Mesendoderm (in vitro differentiated cells): ENCODE measurements at regions not wholly inside any gene's neighbourhood (a gene's known extent, or its start where the extent isn't known, plus 50 kb on each side); places are given as distances from the start of the nearest gene placed in this dataset.
A peak's percentile ranks its signal among the peaks of the same experiment; 100 is the strongest.

Experiments used
- DNase-seq: peaks from one replicate; pipeline ENCODE4 v3.0.0; 2013
- H2AK5ac ChIP-seq: 2 replicates; pipeline ENCODE4 v1.6.1; 2013; ENCODE audit warnings: low read length, inconsistent platforms
- H2BK120ac ChIP-seq: 2 replicates; pipeline ENCODE4 v1.6.1; 2013; ENCODE audit warnings: low read depth, mild to moderate bottlenecking, low read length, moderate library complexity, mixed read lengths
- H2BK15ac ChIP-seq: replicated peaks from 2 replicates; pipeline ENCODE4 v1.6.1; 2013; ENCODE audit warnings: low read depth, mild to moderate bottlenecking, moderate library complexity
- H2BK5ac ChIP-seq: 2 replicates; pipeline ENCODE4 v1.6.1; 2013; ENCODE audit warnings: low read length, inconsistent platforms
- H3K18ac ChIP-seq: 2 replicates; pipeline ENCODE4 v1.6.1; 2013; ENCODE audit warnings: mild to moderate bottlenecking, low read length, mixed read lengths
- H3K23ac ChIP-seq: one replicate; pipeline ENCODE4 v1.6.1; 2013; ENCODE audit warnings: low read length
- H3K27ac ChIP-seq: 2 replicates; pipeline ENCODE4 v1.5.1; 2013; ENCODE audit warnings: low read depth, mild to moderate bottlenecking, inconsistent platforms, low read length, moderate library complexity
- H3K27me3 ChIP-seq: 2 replicates; pipeline ENCODE4 v1.6.1; 2013; ENCODE audit warnings: low read length, control low read depth, mild to moderate bottlenecking, inconsistent platforms; ENCODE audit not compliant: insufficient read depth, poor library complexity
- H3K36me3 ChIP-seq: 2 replicates; pipeline ENCODE4 v1.6.1; 2013; ENCODE audit warnings: low read length, inconsistent platforms; ENCODE audit not compliant: control insufficient read depth, insufficient read depth
- H3K4ac ChIP-seq: one replicate; pipeline ENCODE4 v1.6.1; 2013; ENCODE audit warnings: low read depth, mild to moderate bottlenecking, low read length, moderate library complexity
- H3K4me1 ChIP-seq: 2 replicates; pipeline ENCODE4 v1.6.1; 2013; ENCODE audit warnings: low read depth, low read length, inconsistent platforms; ENCODE audit not compliant: control insufficient read depth
- H3K4me2 ChIP-seq: 2 replicates; pipeline ENCODE4 v1.6.1; 2013; ENCODE audit warnings: low read length
- H3K4me3 ChIP-seq: 2 replicates; pipeline ENCODE4 v1.5.1; 2013; ENCODE audit warnings: mild to moderate bottlenecking, low read length
- H3K56ac ChIP-seq: one replicate; pipeline ENCODE4 v1.6.1; 2013; ENCODE audit warnings: low read length
- H3K79me1 ChIP-seq: 2 replicates; pipeline ENCODE4 v1.6.1; 2013; ENCODE audit warnings: low read length, inconsistent platforms
- H3K79me2 ChIP-seq: 2 replicates; pipeline ENCODE4 v1.6.1; 2013; ENCODE audit warnings: mild to moderate bottlenecking, low read length; ENCODE audit not compliant: control insufficient read depth, insufficient read depth
- H3K9ac ChIP-seq: 2 replicates; pipeline ENCODE4 v1.6.1; 2013; ENCODE audit warnings: low read length, inconsistent platforms
- H4K5ac ChIP-seq: one replicate; pipeline ENCODE4 v1.6.1; 2013; ENCODE audit warnings: low read length
- H4K8ac ChIP-seq: one replicate; pipeline ENCODE4 v1.6.1; 2013; ENCODE audit warnings: low read depth, mild to moderate bottlenecking, control low read depth, low read length, moderate library complexity
- WGBS: extraction: QIAGEN DNeasy Blood & Tissue Kit; methylation state at CpG from one replicate; pipeline ENCODE4 v1.1.7; 2013; ENCODE audit warnings: low lambda C conversion rate, missing lambda C conversion rate; ENCODE audit not compliant: insufficient coverage; ENCODE audit errors: extremely low coverage; 5-methylcytosine and 5-hydroxymethylcytosine counted together

DNA sequence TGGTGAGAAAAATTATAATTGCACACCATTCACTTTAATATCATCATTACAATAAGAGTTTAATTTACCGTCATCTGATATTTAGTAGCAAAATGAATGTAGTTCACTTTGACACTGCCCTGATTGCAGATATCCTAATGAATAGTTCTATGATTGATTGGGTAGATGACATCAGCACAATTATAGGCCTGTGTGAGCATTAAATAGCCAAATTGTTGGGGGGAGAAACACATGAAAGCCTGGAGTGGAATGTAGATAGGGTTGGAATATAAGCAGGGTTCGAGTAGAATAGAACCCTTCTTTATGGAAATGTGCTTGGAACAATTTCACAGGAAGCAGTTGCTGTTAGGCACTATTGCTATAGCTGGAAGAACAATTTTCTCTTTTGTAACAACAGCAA is 1526.2 kb downstream of the RPA4 start:
- Histone ChIP-seq H4K5ac (no peak overlapping the region), H3K4me1 (no peaks in the 10 kb centered on the region), H3K27me3 (no peaks in the 10 kb centered on the region), H3K23ac (no peak overlapping the region), H3K56ac (no peak overlapping the region), H2BK15ac (no peak overlapping the region), H3K4me3 (no peak overlapping the region), H4K8ac (no peak overlapping the region), H3K4me2 (no peak overlapping the region), H2AK5ac (no peak overlapping the region), H3K79me2 (no peaks in the 10 kb centered on the region), H3K36me3 (no peaks in the 10 kb centered on the region), H3K79me1 (no peaks in the 10 kb centered on the region), H3K27ac (no peak overlapping the region), H3K9ac (no peak overlapping the region), H2BK120ac (no peak overlapping the region), H2BK5ac (no peak overlapping the region), H3K18ac (no peak overlapping the region), H3K4ac (no peak overlapping the region)
- no peak for DNase-seq
- no CpG with 5 or more reads among the region's 2 CpGs for WGBS

- H3K4ac ChIP-seq, result no peak overlapping the region
- no peak overlapping the region for H3K23ac ChIP-seq
- no peak overlapping the region for H4K8ac ChIP-seq
- no peaks in the 10 kb centered on the region for H3K79me2 ChIP-seq
- H3K56ac ChIP-seq, result no peak overlapping the region
- DNase-seq, result no peak
- H3K9ac ChIP-seq, result no peak overlapping the region
- H3K4me2 ChIP-seq, result no peak overlapping the region
- no peak overlapping the region for H3K27ac ChIP-seq
- no CpG with 5 or more reads among the region's 1 CpG for WGBS
- no peaks in the 10 kb centered on the region for H3K27me3 ChIP-seq
- H4K5ac ChIP-seq, result no peak overlapping the region
- no peak overlapping the region for H2AK5ac ChIP-seq
- H3K18ac ChIP-seq, result no peak overlapping the region
- no peak overlapping the region for H2BK5ac ChIP-seq
- H3K36me3 ChIP-seq, result no peaks in the 10 kb centered on the region
- no peak overlapping the region for H2BK15ac ChIP-seq
- H3K79me1 ChIP-seq, result no peaks in the 10 kb centered on the region
- no peaks in the 10 kb centered on the region for H3K4me1 ChIP-seq
- H3K4me3 ChIP-seq, result no peak overlapping the region
- no peak overlapping the region for H2BK120ac ChIP-seq
Observed at GRCh38 chrX:98412058-98412457, 1528.3 kb downstream of the RPA4 start.

- no peak overlapping the region for H3K18ac ChIP-seq
- no peak overlapping the region for H3K27ac ChIP-seq
- H2BK15ac ChIP-seq, result no peak overlapping the region
- H3K4me1 ChIP-seq, result no peaks in the 10 kb centered on the region
- H3K27me3 ChIP-seq, result no peaks in the 10 kb centered on the region
- H3K23ac ChIP-seq, result no peak overlapping the region
- H3K4me3 ChIP-seq, result no peak overlapping the region
- H4K5ac ChIP-seq, result no peak overlapping the region
- H3K9ac ChIP-seq, result no peak overlapping the region
- H2BK5ac ChIP-seq, result no peak overlapping the region
- no peak overlapping the region for H3K4ac ChIP-seq
- H3K4me2 ChIP-seq, result no peak overlapping the region
- no peak overlapping the region for H2BK120ac ChIP-seq
- H2AK5ac ChIP-seq, result no peak overlapping the region
- no peak for DNase-seq
- no peak overlapping the region for H3K56ac ChIP-seq
- H3K79me2 ChIP-seq, result no peaks in the 10 kb centered on the region
- H3K79me1 ChIP-seq, result no peaks in the 10 kb centered on the region
- no peak overlapping the region for H4K8ac ChIP-seq
- H3K36me3 ChIP-seq, result no peaks in the 10 kb centered on the region
Observed at GRCh38 chrX:98422536-98422935, 1538.8 kb downstream of the RPA4 start.

DNA sequence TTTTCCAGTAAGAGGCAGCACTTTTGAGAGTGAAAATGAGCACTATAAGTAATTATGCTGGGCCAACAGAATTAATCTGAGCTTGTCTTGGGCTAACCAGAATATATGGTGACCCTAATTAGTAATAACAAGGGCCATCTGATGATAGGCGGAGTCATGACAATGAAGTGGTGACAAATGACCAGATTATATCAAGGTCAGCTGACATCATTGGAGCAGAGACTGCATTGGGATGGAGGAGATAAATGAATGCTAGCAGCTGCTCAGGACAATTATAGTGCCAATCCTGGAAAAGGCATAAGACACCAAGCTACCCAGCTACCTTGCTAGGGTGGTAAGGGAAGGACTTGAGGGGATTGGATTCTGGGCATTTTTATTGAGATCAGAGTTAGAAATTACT is 1548.7 kb downstream of the RPA4 start:
- Histone ChIP-seq H2BK5ac (no peak overlapping the region), H3K18ac (no peak overlapping the region), H2AK5ac (no peak overlapping the region), H3K79me2 (no peaks in the 10 kb centered on the region), H3K56ac (no peak overlapping the region), H2BK15ac (no peak overlapping the region), H4K8ac (no peak overlapping the region), H4K5ac (no peak overlapping the region), H3K4me3 (no peak overlapping the region), H3K36me3 (no peaks in the 10 kb centered on the region), H3K27ac (no peak overlapping the region), H3K27me3 (no peaks in the 10 kb centered on the region), H3K4me1 (no peaks in the 10 kb centered on the region), H3K4me2 (no peak overlapping the region), H3K23ac (no peak overlapping the region), H3K4ac (no peak overlapping the region), H3K9ac (no peak overlapping the region), H2BK120ac (no peak overlapping the region), H3K79me1 (no peaks in the 10 kb centered on the region)
- DNase-seq, result no peak
- no CpG with 5 or more reads among the region's 1 CpG for WGBS

GRCh38 chrX:98448524-98448923 is 1564.8 kb downstream of the RPA4 start:
- Histone ChIP-seq H2BK15ac (no peak overlapping the region), H3K36me3 (no peaks in the 10 kb centered on the region), H3K4me2 (no peak overlapping the region), H3K79me2 (no peaks in the 10 kb centered on the region), H3K27me3 (no peaks in the 10 kb centered on the region), H3K4me1 (no peaks in the 10 kb centered on the region), H3K56ac (no peak overlapping the region), H2BK5ac (no peak overlapping the region), H3K79me1 (no peaks in the 10 kb centered on the region), H3K4ac (no peak overlapping the region), H3K4me3 (no peak overlapping the region), H4K8ac (no peak overlapping the region), H3K18ac (no peak overlapping the region), H2AK5ac (no peak overlapping the region), H3K9ac (no peak overlapping the region), H3K27ac (no peak overlapping the region), H2BK120ac (no peak overlapping the region), H3K23ac (no peak overlapping the region), H4K5ac (no peak overlapping the region)
- peak; percentile 18 for DNase-seq
- WGBS, result no CpG with 5 or more reads among the region's 4 CpGs

DNA sequence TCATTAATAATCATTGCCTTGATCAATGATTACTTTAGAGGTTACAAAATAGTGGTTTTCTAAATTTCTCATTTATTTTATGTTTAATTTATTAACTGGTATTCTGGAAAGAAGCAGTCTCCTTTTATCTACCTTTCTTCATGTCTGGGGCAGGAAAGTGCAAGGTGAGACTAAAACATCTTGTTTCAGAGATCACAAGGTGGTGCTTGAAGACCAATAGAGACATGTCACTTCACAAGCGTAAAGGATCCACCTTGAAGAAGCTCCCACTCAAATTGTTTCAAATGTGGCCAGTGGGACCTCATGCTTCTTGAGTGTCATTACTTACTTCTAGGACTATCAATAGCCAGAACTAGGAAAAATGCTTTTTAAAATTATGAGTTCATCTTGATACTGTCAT is 1568.7 kb downstream of the RPA4 start:
- Histone ChIP-seq H3K79me1 (no peaks in the 10 kb centered on the region), H4K5ac (no peak overlapping the region)

More for the DNA sequence above, 1568.7 kb downstream of the RPA4 start:
- Histone ChIP-seq H2BK15ac (no peak overlapping the region), H3K9ac (no peak overlapping the region), H3K36me3 (no peaks in the 10 kb centered on the region), H2AK5ac (no peak overlapping the region), H3K56ac (no peak overlapping the region), H3K79me2 (no peaks in the 10 kb centered on the region), H2BK5ac (no peak overlapping the region), H2BK120ac (no peak overlapping the region), H3K27me3 (no peaks in the 10 kb centered on the region), H3K4me3 (no peak overlapping the region), H3K4me2 (no peak overlapping the region), H3K4ac (no peak overlapping the region), H3K23ac (no peak overlapping the region), H3K27ac (no peak overlapping the region), H3K4me1 (no peaks in the 10 kb centered on the region), H4K8ac (no peak overlapping the region), H3K18ac (no peak overlapping the region)
- WGBS, result no CpG with 5 or more reads among the region's 1 CpG
- DNase-seq, result peak; percentile 14
